Loucy (cell line): ENCODE measurements at regions not wholly inside any gene's neighbourhood (a gene's known extent, or its start where the extent isn't known, plus 50 kb on each side); places are given as distances from the start of the nearest gene placed in this dataset.

Experiments used
- H2AFZ ChIP-seq: fragments of 200-600 bp; sonication (generic); 2 replicates; pipeline ENCODE4 v1.6.0; 2016; ENCODE audit warnings: antibody characterized with exemption, mild to moderate bottlenecking, low read length, moderate library complexity
- H3F3A ChIP-seq: fragments of 200-600 bp; 2 replicates; pipeline ENCODE4 v1.6.0; 2016; ENCODE audit warnings: antibody characterized with exemption, low read depth, mild to moderate bottlenecking
- H3K27me3 ChIP-seq: fragments of 200-600 bp; sonication (generic); 2 replicates; pipeline ENCODE4 v1.6.1; 2014; ENCODE audit warnings: low read length, mild to moderate bottlenecking; ENCODE audit not compliant: insufficient read depth, poor library complexity, severe bottlenecking
- H3K36me3 ChIP-seq: fragments of 200-600 bp; sonication (generic); 2 replicates; pipeline ENCODE4 v1.6.1; 2016; ENCODE audit warnings: low read length; ENCODE audit not compliant: insufficient read depth
- H3K4me1 ChIP-seq: fragments of 200-600 bp; sonication (generic); 2 replicates; pipeline ENCODE4 v1.5.1; 2014; ENCODE audit warnings: low read length, mild to moderate bottlenecking; ENCODE audit not compliant: insufficient read depth, poor library complexity, severe bottlenecking
- H3K4me2 ChIP-seq: fragments of 200-600 bp; sonication (generic); 2 replicates; pipeline ENCODE4 v1.6.0; 2014; ENCODE audit warnings: antibody characterized with exemption, low read length, low read depth, mild to moderate bottlenecking; ENCODE audit not compliant: poor library complexity, severe bottlenecking
- H3K4me3 ChIP-seq: fragments of 200-600 bp; sonication (generic); 2 replicates; pipeline ENCODE4 v1.5.1; 2014; ENCODE audit warnings: low read length, mild to moderate bottlenecking, mixed read lengths; ENCODE audit not compliant: poor library complexity, severe bottlenecking
- H3K79me2 ChIP-seq: fragments of 200-600 bp; sonication (generic); 2 replicates; pipeline ENCODE4 v1.6.1; 2014; ENCODE audit warnings: low read length; ENCODE audit not compliant: insufficient read depth
- H3K9ac ChIP-seq: fragments of 200-600 bp; sonication (generic); 2 replicates; pipeline ENCODE4 v1.6.0; 2014; ENCODE audit warnings: mild to moderate bottlenecking, low read depth, low read length, moderate library complexity; ENCODE audit not compliant: poor library complexity, severe bottlenecking
- H3K9me2 ChIP-seq: fragments of 200-600 bp; sonication (generic); replicated peaks from 2 replicates; pipeline ENCODE4 v1.6.1; 2016; ENCODE audit warnings: low read depth, low read length, mixed read lengths
- H3K9me3 ChIP-seq: fragments of 200-600 bp; sonication (generic); 2 replicates; pipeline ENCODE4 v1.6.1; 2014; ENCODE audit warnings: mild to moderate bottlenecking, antibody characterized with exemption, low read length, low read depth; ENCODE audit not compliant: insufficient read depth
- H4K20me1 ChIP-seq: fragments of 200-600 bp; sonication (generic); 2 replicates; pipeline ENCODE4 v1.6.0; 2014; ENCODE audit warnings: antibody characterized with exemption, low read length, mild to moderate bottlenecking; ENCODE audit not compliant: insufficient read depth, poor library complexity, severe bottlenecking
- CTCF ChIP-seq: fragments of 200-600 bp; sonication (generic); conservative IDR thresholded peaks from 2 replicates; pipeline ENCODE4 v1.5.1; 2014; ENCODE audit warnings: mild to moderate bottlenecking, antibody characterized with exemption, low read length
- EZH2phosphoT487 ChIP-seq: fragments of 200-600 bp; IDR thresholded peaks from 2 replicates; pipeline ENCODE4 v1.6.1; 2018; ENCODE audit warnings: antibody characterized with exemption, mild to moderate bottlenecking, moderate library complexity, borderline replicate concordance

DNA sequence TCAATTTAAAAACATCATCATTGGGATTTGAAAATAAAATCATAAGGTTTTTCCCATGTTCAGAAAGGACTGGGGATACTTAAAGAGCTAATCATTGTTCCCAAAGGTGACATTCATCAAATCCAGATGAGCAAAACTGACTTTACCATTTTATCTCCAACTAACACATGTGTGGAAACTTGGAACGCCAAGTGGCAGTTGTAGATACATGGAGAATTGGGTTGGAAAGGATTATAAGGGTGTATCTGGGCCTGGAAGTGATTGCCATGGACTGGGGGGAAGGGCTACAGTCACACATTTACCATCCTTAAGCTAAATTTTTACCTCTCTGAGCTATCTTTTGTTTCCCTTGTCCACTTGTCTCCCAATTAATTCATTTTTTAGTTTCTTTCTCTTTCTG lies 203.4 kb downstream of the SLC39A8 start:
- Histone ChIP-seq H3K9ac (no peak overlapping the region), H3K9me2 (no peaks in the 10 kb centered on the region), H3F3A (no peaks in the 10 kb centered on the region), H3K4me1 (peaks cover 6% of the 10 kb centered on the region), H3K9me3 (no peaks in the 10 kb centered on the region), H4K20me1 (no peaks in the 10 kb centered on the region), H3K79me2 (no peaks in the 10 kb centered on the region), H3K36me3 (no peaks in the 10 kb centered on the region), H3K27me3 (no peaks in the 10 kb centered on the region), H2AFZ (no peak overlapping the region), H3K4me3 (no peak overlapping the region), H3K4me2 (no peak overlapping the region)
- TF ChIP-seq CTCF (no peak), EZH2phosphoT487 (no peak)

- Histone ChIP-seq H3K9ac (no peak overlapping the region), H3K4me3 (no peak overlapping the region), H2AFZ (no peak overlapping the region), H3K79me2 (no peaks in the 10 kb centered on the region), H3K9me2 (no peaks in the 10 kb centered on the region), H3K4me2 (no peak overlapping the region), H3K27me3 (no peaks in the 10 kb centered on the region), H3F3A (no peaks in the 10 kb centered on the region), H4K20me1 (no peaks in the 10 kb centered on the region), H3K4me1 (peaks cover 6% of the 10 kb centered on the region), H3K36me3 (no peaks in the 10 kb centered on the region), H3K9me3 (no peaks in the 10 kb centered on the region)
- TF ChIP-seq CTCF, result no peak
- TF ChIP-seq EZH2phosphoT487, result no peak
These were observed 205.3 kb downstream of the SLC39A8 start for GRCh38 chr4:102139932-102140331.

DNA sequence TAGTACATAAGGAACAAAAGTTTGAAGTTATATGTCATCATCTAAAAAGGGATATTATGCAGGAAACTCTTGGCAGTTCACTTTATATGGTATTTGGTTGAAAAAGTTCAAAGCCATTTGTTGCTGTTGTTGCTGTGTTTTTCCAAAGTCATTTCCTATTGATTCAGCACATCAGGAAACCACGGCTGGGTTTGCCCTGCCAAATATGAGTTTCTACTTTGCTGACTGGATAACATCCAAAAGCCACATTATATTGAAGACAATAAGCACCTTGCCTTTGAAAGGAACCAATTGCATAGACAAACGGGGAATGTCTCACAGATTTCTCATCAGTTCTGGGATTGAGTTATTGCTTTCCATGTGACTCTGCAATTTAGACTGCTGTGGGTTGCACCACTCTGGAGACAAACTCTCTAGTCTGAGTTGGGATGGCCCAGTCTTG lies 206.1 kb downstream of the SLC39A8 start:
- Histone ChIP-seq H3F3A (no peaks in the 10 kb centered on the region), H2AFZ (no peak overlapping the region), H3K27me3 (no peaks in the 10 kb centered on the region), H3K4me2 (peak overlapping the region; percentile 26), H3K9ac (no peak overlapping the region), H3K9me3 (no peaks in the 10 kb centered on the region), H3K9me2 (no peaks in the 10 kb centered on the region), H3K79me2 (no peaks in the 10 kb centered on the region), H4K20me1 (no peaks in the 10 kb centered on the region), H3K4me3 (no peak overlapping the region), H3K36me3 (no peaks in the 10 kb centered on the region), H3K4me1 (peaks cover 6% of the 10 kb centered on the region)
- TF ChIP-seq CTCF, result no peak
- TF ChIP-seq EZH2phosphoT487, result no peak
